Ovary (tissue), 3 donors: ENCODE measurements at regions not wholly inside any gene's neighbourhood (a gene's known extent, or its start where the extent isn't known, plus 50 kb on each side); places are given as distances from the start of the nearest gene placed in this dataset.

Experiments
- CTCF ChIP-seq, 3 donors: fragments of 450-650 bp in 2 of 3; fragments of 200-600 bp in 1 of 3; IDR thresholded peaks; one replicate each; pipeline versions ENCODE4 v1.5.1 to v1.8.0; 2016 to 2022; ENCODE audit warnings: antibody characterized with exemption in 3 of 3, mild to moderate bottlenecking in 1 of 3
- EP300 ChIP-seq: sonication (generic); formaldehyde crosslinking; IDR thresholded peaks from one replicate; pipeline ENCODE4 v1.6.1; 2017; ENCODE audit warnings: antibody characterized with exemption
- POLR2A ChIP-seq: fragments of 450-650 bp; IDR thresholded peaks from one replicate; pipeline ENCODE4 v1.6.1; 2017; ENCODE audit warnings: antibody characterized with exemption, mild to moderate bottlenecking, moderate library complexity
- donor health status: DM: no; HTN: no; CAD: no.

DNA sequence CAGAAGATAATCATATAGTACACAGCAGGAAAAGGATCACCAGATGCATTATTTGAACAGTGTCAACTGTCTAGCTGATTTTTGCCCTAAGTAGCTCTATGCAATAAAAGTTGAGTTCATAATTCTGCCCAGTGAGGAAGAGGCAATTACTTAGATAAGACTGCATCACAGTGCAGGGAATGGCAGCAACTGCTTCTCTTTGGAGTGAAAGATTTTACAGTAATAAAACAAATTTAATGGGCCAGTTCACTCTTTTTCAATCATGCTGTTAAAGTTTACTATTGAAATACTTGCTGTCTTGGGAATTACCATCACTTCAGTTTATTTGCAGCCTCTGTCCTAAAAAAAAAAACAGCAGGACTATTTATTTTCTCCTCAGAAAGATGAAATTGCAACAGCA, 907.9 kb downstream of the ANKRD7 start:
- TF ChIP-seq CTCF (IDR thresholded peaks at IDR 0.05) (no peak), POLR2A (no peak), EP300 (no peak)
